Memory B cell (primary cell): ENCODE measurements at regions not wholly inside any gene's neighbourhood (a gene's known extent, or its start where the extent isn't known, plus 50 kb on each side); places are given as distances from the start of the nearest gene placed in this dataset.

Experiments
- ATAC-seq: fragments of 150-1000 bp; cut with Tn5 transposase; 2 replicates; pipeline ENCODE4 v1.10.0; 2021; ENCODE audit warnings: low read depth, mild to moderate bottlenecking, moderate library complexity
- DNase-seq, 2 donors: peaks; one replicate each; pipeline ENCODE4 v3.0.0; 2022; ENCODE audit warnings: low spot score in 2 of 2
- H3K27ac Mint-ChIP-seq: one replicate; pipeline ENCODE4 v1.8.0; 2022; ENCODE audit warnings: mild to moderate bottlenecking, moderate library complexity, mixed read lengths
- H3K27me3 Mint-ChIP-seq: one replicate; pipeline ENCODE4 v1.8.0; 2022; ENCODE audit warnings: mixed read lengths
- H3K36me3 Mint-ChIP-seq: one replicate; pipeline ENCODE4 v1.8.0; 2022; ENCODE audit warnings: mild to moderate bottlenecking, mixed read lengths
- H3K4me1 Mint-ChIP-seq: one replicate; pipeline ENCODE4 v1.8.0; 2022; ENCODE audit warnings: mixed read lengths
- H3K4me3 Mint-ChIP-seq: one replicate; pipeline ENCODE4 v1.8.0; 2022; ENCODE audit warnings: mild to moderate bottlenecking, moderate library complexity, mixed read lengths
- H3K9me3 Mint-ChIP-seq: one replicate; pipeline ENCODE4 v1.8.0; 2022; ENCODE audit warnings: mixed read lengths

DNA sequence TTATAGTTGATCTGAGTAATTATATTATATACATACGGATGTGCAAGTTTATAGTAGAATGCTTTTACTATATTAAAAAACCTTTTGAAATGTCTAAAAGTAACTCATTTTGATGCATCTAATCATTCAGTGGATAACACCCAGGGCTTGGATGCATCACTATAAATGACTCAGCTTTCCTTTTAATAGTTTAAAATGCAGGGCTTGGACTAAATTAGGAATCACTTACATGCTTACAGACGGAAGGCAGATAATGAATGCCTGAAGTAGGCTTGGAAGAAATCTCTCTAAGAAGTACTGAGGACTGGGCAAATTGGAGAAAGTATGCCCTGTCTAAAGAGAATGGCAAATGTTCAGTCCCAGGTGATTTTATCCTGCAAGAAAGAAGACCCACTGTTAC lies 362.5 kb upstream of the CCNH start:
- ATAC-seq (no peak), DNase-seq (no peak)
- Mint-ChIP-seq H3K4me3 (no peak overlapping the region), H3K36me3 (no peaks in the 10 kb centered on the region), H3K9me3 (no peaks in the 10 kb centered on the region), H3K4me1 (no peaks in the 10 kb centered on the region), H3K27ac (no peak overlapping the region), H3K27me3 (peaks cover 6% of the 10 kb centered on the region)

GRCh38 chr5:87774804-87775203 lies 362.1 kb upstream of the CCNH start:
- Mint-ChIP-seq H3K27ac (no peak overlapping the region), H3K9me3 (no peaks in the 10 kb centered on the region), H3K4me3 (no peak overlapping the region), H3K27me3 (peaks cover 7% of the 10 kb centered on the region), H3K4me1 (no peaks in the 10 kb centered on the region), H3K36me3 (no peaks in the 10 kb centered on the region)
- DNase-seq (no peak), ATAC-seq (no peak)

- DNase-seq (no peak), ATAC-seq (no peak)
- no peaks in the 10 kb centered on the region for H3K9me3 Mint-ChIP-seq
- H3K4me1 Mint-ChIP-seq = no peaks in the 10 kb centered on the region
- no peak overlapping the region for H3K27ac Mint-ChIP-seq
- H3K36me3 Mint-ChIP-seq = no peaks in the 10 kb centered on the region
- H3K4me3 Mint-ChIP-seq = no peak overlapping the region
- peaks cover 10% of the 10 kb centered on the region for H3K27me3 Mint-ChIP-seq
Measured at GRCh38 chr5:87770601-87771121, 357.9 kb upstream of the CCNH start.

GRCh38 chr5:87770016-87770570 lies 357.4 kb upstream of the CCNH start:
- Mint-ChIP-seq H3K27ac (no peak overlapping the region), H3K36me3 (no peaks in the 10 kb centered on the region), H3K4me3 (no peak overlapping the region), H3K4me1 (no peaks in the 10 kb centered on the region), H3K9me3 (no peaks in the 10 kb centered on the region), H3K27me3 (peaks cover 10% of the 10 kb centered on the region)
- no peak for DNase-seq
- ATAC-seq = no peak

DNA sequence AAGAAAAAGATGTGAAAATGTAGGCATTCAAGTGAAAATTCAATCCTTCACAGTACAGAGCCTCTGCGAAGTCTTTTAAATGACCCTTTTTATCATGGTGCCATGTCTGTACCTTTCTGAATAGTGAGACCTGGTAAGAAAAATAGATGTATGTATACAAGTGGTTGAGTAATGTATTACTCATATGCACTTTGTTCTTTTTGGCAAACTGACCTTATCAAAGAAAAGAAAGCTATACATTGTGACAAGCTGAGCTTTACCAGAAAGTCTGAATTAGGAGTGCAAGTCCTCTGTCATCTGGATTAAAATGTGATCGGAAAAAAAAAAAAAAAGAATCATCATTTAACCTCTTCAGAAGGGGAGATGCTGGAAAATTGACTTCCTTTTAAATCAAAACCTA lies 356.4 kb upstream of the CCNH start:
- Mint-ChIP-seq H3K4me1 (no peaks in the 10 kb centered on the region), H3K36me3 (no peaks in the 10 kb centered on the region), H3K27ac (no peak overlapping the region), H3K9me3 (no peaks in the 10 kb centered on the region), H3K27me3 (peaks cover 7% of the 10 kb centered on the region), H3K4me3 (no peak overlapping the region)
- DNase-seq (no peak), ATAC-seq (no peak)

DNA sequence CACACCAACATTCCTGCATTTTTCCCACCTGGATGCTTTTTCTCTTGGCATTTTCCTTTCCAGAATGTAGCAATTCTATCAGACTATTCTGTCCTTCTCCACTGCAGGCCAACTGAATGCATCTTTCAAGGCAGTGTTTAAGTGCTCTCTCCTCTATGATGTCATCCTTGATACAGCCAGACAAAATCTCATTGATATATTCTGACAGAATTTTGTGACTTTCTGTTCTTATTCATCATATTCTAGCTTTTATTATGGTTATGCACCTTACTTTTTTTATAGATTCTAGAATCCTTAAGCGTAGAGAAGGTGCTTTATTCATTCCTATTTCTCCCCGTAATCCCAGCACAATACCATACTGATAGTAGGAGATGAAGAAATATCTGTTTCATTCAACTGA lies 355.5 kb upstream of the CCNH start:
- Mint-ChIP-seq H3K9me3 (no peaks in the 10 kb centered on the region), H3K4me3 (no peak overlapping the region), H3K4me1 (no peaks in the 10 kb centered on the region), H3K36me3 (no peaks in the 10 kb centered on the region), H3K27ac (no peak overlapping the region), H3K27me3 (peaks cover 3% of the 10 kb centered on the region)
- ATAC-seq (no peak), DNase-seq (no peak)

GRCh38 chr5:87765009-87765408 lies 352.3 kb upstream of the CCNH start:
- no peaks in the 10 kb centered on the region for H3K4me1 Mint-ChIP-seq
- no peaks in the 10 kb centered on the region for H3K36me3 Mint-ChIP-seq
- ATAC-seq = no peak
- H3K27ac Mint-ChIP-seq = no peak overlapping the region
- peaks cover 2% of the 10 kb centered on the region for H3K27me3 Mint-ChIP-seq
- no peaks in the 10 kb centered on the region for H3K9me3 Mint-ChIP-seq
- H3K4me3 Mint-ChIP-seq = no peak overlapping the region
- DNase-seq = no peak

DNA sequence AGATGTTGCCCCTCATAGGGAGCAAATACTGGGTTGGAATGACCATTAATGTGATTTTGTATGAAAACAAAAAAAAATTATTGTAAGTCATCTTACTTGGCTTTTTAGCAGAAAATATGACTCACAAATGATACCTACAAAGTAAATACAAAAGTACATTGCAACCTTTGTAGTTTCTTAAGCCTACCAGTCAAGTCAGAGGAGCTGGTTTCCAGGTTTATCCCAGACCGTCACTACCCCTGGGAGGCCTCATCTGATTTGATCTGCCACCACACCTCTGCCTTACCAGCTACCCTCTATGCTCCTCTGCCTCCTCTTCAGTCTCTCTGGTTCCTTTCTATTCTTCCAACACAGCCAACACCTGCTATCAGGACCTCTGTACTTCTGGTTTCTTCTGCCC lies 349.9 kb upstream of the CCNH start:
- Mint-ChIP-seq H3K36me3 (no peaks in the 10 kb centered on the region), H3K27ac (no peak overlapping the region), H3K27me3 (peaks cover 2% of the 10 kb centered on the region), H3K9me3 (no peaks in the 10 kb centered on the region), H3K4me1 (no peaks in the 10 kb centered on the region), H3K4me3 (no peak overlapping the region)
- DNase-seq (no peak), ATAC-seq (no peak)

- ATAC-seq = no peak
- Mint-ChIP-seq H3K4me3 (no peak overlapping the region), H3K27me3 (no peaks in the 10 kb centered on the region), H3K27ac (no peak overlapping the region), H3K36me3 (no peaks in the 10 kb centered on the region), H3K4me1 (peaks cover 3% of the 10 kb centered on the region), H3K9me3 (no peaks in the 10 kb centered on the region)
- no peak for DNase-seq
Measured at GRCh38 chr5:87756951-87757350, 344.2 kb upstream of the CCNH start.

DNA sequence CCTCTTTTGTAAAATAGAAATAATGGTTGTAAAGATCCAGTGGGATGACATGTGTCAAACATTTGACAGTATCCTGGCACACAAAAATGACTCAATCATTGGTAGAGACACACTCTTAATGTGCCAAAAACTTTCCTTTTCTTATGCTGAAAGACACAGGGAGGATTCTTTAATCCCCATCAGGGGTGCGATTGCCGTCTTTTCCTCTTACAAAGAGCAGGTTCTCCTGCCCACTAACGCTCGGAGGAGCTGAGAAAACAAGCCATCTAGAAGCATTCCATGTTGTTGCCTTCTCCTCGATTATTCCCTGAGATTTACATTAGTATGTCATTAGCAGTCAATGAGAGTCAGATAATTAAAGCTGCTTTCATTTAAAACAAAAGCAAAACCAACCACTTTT lies 342.6 kb upstream of the CCNH start:
- no peaks in the 10 kb centered on the region for H3K36me3 Mint-ChIP-seq
- no peak overlapping the region for H3K27ac Mint-ChIP-seq
- ATAC-seq = no peak

GRCh38 chr5:87754009-87754757 lies 341.5 kb upstream of the CCNH start:
- Mint-ChIP-seq H3K4me1 (peaks cover 3% of the 10 kb centered on the region), H3K4me3 (no peak overlapping the region), H3K27ac (no peak overlapping the region), H3K36me3 (no peaks in the 10 kb centered on the region), H3K27me3 (peaks cover 6% of the 10 kb centered on the region), H3K9me3 (no peaks in the 10 kb centered on the region)
- ATAC-seq (no peak), DNase-seq (no peak)

More for the DNA sequence above, 342.6 kb upstream of the CCNH start:
- H3K4me3 Mint-ChIP-seq = no peak overlapping the region
- no peaks in the 10 kb centered on the region for H3K9me3 Mint-ChIP-seq
- peaks cover 6% of the 10 kb centered on the region for H3K27me3 Mint-ChIP-seq
- H3K4me1 Mint-ChIP-seq = peaks cover 3% of the 10 kb centered on the region
- no peak for DNase-seq

GRCh38 chr5:87752362-87752761 lies 339.6 kb upstream of the CCNH start:
- no peak overlapping the region for H3K4me3 Mint-ChIP-seq
- DNase-seq = no peak
- no peak for ATAC-seq
- H3K9me3 Mint-ChIP-seq = no peaks in the 10 kb centered on the region
- H3K4me1 Mint-ChIP-seq = peaks cover 3% of the 10 kb centered on the region
- no peak overlapping the region for H3K27ac Mint-ChIP-seq
- peaks cover 6% of the 10 kb centered on the region for H3K27me3 Mint-ChIP-seq
- H3K36me3 Mint-ChIP-seq = no peaks in the 10 kb centered on the region

- ATAC-seq = no peak
- no peak overlapping the region for H3K4me3 Mint-ChIP-seq
- no peak for DNase-seq
- no peaks in the 10 kb centered on the region for H3K9me3 Mint-ChIP-seq
- H3K36me3 Mint-ChIP-seq = no peaks in the 10 kb centered on the region
- peaks cover 6% of the 10 kb centered on the region for H3K27me3 Mint-ChIP-seq
- H3K4me1 Mint-ChIP-seq = peaks cover 3% of the 10 kb centered on the region
- H3K27ac Mint-ChIP-seq = no peak overlapping the region
Measured at GRCh38 chr5:87751824-87752223, 339.1 kb upstream of the CCNH start.

- peaks cover 6% of the 10 kb centered on the region for H3K27me3 Mint-ChIP-seq
- no peaks in the 10 kb centered on the region for H3K4me1 Mint-ChIP-seq
- DNase-seq (no peak), ATAC-seq (no peak)
- no peak overlapping the region for H3K4me3 Mint-ChIP-seq
- no peak overlapping the region for H3K27ac Mint-ChIP-seq
- H3K36me3 Mint-ChIP-seq = no peaks in the 10 kb centered on the region
- H3K9me3 Mint-ChIP-seq = no peaks in the 10 kb centered on the region
Measured at GRCh38 chr5:87746891-87747377, 334.2 kb upstream of the CCNH start.

- Mint-ChIP-seq H3K4me3 (no peak overlapping the region), H3K4me1 (no peaks in the 10 kb centered on the region), H3K27me3 (peaks cover 5% of the 10 kb centered on the region), H3K9me3 (no peaks in the 10 kb centered on the region), H3K27ac (no peak overlapping the region), H3K36me3 (no peaks in the 10 kb centered on the region)
- ATAC-seq (no peak), DNase-seq (no peak)
Measured at GRCh38 chr5:87746341-87746740, 333.6 kb upstream of the CCNH start.
